CMK (cell line): ENCODE measurements at regions not wholly inside any gene's neighbourhood (a gene's known extent, or its start where the extent isn't known, plus 50 kb on each side); places are given as distances from the start of the nearest gene placed in this dataset.

Experiments
- DNase-seq: peaks from one replicate; pipeline ENCODE4 v3.0.0-alpha.2; 2010; ENCODE audit warnings: low read depth

GRCh38 chr3:194279701-194280360, 71.3 kb downstream of the CPN2 start:
- no peak for DNase-seq

- DNase-seq, result no peak
Measured at GRCh38 chr3:194280777-194281176, 70.4 kb downstream of the CPN2 start.

GRCh38 chr3:194281306-194281705, 69.8 kb downstream of the CPN2 start:
- no peak for DNase-seq

- no peak for DNase-seq
Measured at GRCh38 chr3:194281766-194282165, 69.4 kb downstream of the CPN2 start.

- DNase-seq, result no peak
Measured at GRCh38 chr3:194282436-194283122, 68.5 kb downstream of the CPN2 start.

- no peak for DNase-seq
Measured at GRCh38 chr3:194283221-194284006, 67.7 kb downstream of the CPN2 start.

- DNase-seq, result no peak
Measured at GRCh38 chr3:194284351-194284750, 66.8 kb downstream of the CPN2 start.

- no peak for DNase-seq
Measured at GRCh38 chr3:194285024-194285849, 65.9 kb downstream of the CPN2 start.

GRCh38 chr3:194285850-194286197, 65.3 kb downstream of the CPN2 start:
- no peak for DNase-seq

- DNase-seq, result no peak
Measured at GRCh38 chr3:194286375-194287146, 64.6 kb downstream of the CPN2 start.

GRCh38 chr3:194287374-194287773, 63.8 kb downstream of the CPN2 start:
- DNase-seq, result no peak

GRCh38 chr3:194287977-194288706, 63.0 kb downstream of the CPN2 start:
- no peak for DNase-seq
